ENCODE measurements at regions not wholly inside any gene's neighbourhood (a gene's known extent, or its start where the extent isn't known, plus 50 kb on each side); places are given as distances from the start of the nearest gene placed in this dataset.

- no peak for TF ChIP-seq CTCF (IDR thresholded peaks at IDR 0.05; ENCODE audit: low read depth, low read length, poor library complexity, severe bottlenecking)
- TF ChIP-seq EZH2phosphoT487 (IDR thresholded peaks at IDR 0.05; ENCODE audit: borderline replicate concordance, low read length), result no peak
Measured at GRCh38 chr2:240322231-240322955, 113.1 kb upstream of the GPC1 start.

Data from DOHH2 (cell line).